Middle frontal gyrus (tissue), 1 donor: ENCODE measurements at regions not wholly inside any gene's neighbourhood (a gene's known extent, or its start where the extent isn't known, plus 50 kb on each side); places are given as distances from the start of the nearest gene placed in this dataset.

Source experiments
- DNase-seq: peaks from one replicate; pipeline ENCODE4 v3.0.0-alpha.2; 2015; ENCODE audit warnings: low spot score; ENCODE audit errors: extremely low spot score

DNA sequence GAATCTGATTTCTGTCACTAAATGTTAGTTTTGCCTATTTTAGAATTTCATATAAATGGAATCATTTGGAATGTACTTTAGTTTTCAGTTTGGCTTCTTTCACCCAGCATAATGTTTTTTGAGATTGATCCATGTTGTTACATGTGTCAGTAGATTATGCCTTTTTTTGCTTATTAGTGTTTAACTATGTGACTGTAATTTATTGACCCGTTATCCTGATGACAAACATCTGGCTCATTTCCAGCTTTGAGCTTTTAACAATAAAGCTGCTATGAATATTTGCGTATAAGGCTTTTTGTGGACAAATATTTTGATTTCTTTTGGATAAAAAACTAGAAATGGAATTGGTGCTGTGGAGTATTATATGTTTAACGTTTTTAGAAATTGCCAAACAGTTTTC, 254.5 kb upstream of the CFAP20DC start:
- DNase-seq, result no peak

DNA sequence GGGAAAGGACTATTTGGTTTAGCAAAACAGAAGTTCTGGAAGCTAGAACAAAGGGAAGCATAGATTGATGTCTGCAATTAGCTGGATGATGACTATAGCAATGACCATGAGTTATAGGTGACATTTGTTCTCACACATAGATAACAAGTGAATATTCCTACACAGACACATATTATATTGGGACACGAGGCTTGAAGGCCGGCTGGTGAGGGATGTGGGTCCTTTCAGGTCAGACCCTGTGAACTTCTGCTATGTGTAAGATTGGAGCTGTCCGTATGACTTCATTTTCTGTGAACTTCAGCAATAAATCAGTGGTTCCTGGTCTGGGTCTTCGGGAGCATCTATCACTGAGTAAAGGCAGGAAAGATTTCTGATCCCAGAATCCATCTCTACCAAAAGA, 253.6 kb upstream of the CFAP20DC start:
- DNase-seq, result no peak

DNA sequence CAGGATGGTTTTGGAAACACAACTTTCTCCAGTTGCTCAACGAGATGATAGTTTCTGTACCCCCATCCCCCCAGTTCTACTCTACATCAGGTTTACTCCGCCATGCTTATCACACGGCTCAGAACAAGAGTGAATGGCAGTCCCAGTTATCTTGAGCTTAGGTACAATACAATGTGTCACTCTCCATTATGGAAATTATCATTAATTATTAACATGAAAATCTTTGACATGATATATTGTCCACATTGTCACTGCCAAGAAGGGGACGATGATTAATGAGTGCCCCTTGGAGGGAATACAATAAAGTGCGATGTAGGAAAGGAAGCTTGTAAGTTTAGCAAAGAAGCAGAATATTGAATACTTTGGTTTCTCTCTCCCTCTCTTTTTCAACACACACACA, 252.6 kb upstream of the CFAP20DC start:
- DNase-seq, result no peak

DNA sequence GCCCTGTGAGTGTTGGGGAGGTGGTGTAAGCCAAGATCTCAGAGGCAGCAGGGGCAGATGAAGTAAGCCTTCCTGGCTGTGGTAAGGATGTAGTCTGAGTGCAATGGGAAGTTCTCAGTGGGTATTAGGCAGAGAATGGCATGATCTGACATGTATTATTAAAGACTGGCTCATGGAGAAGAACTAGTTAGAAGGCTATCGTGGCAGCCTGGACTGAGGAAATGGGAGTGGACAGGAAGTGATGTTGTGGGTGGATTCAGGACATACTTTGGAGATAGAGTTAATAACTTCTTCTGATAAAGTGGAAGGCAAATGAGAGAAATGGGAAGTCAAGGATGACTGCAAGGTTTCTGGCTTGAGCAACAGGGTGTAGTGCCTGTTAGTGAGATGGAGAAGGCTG, 250.9 kb upstream of the CFAP20DC start:
- no peak for DNase-seq

DNA sequence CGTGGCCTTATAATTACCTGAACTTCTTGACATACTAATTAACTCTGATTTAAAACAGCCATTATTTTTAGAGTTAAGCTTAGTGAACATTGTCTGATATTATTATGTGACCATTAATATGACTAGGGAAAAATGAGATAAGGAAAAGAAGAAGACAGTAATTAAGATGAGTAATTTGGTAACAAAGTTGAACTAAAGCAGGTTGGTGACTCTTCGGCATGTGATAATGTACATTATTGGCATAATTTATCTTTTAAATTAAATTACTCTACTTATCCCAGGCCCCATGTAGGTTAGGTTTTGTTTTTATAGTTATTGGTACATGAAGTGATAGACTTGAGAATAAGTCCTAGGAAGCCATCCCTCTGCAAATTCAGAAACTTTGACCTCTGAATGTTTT, 249.7 kb upstream of the CFAP20DC start:
- no peak for DNase-seq

DNA sequence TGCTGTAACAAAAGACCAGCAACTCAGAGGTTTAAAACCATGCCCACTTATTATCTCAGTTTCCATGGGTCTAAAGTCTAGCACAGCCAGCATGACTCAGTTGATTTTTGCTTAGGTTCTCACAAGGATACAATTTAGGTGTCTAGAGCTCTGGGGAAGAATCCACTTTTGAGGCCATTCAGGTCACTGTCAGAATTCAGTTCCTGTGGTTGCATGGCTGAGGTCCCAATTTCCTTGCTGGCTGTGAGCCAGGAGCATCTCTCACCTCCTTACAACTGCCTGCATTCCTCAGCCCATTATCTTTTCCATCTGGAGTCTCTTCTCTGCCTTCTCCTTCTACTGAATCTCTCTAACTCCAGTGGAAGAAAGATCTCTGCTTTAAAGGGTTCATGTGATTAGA, 240.5 kb upstream of the CFAP20DC start:
- DNase-seq, result no peak

DNA sequence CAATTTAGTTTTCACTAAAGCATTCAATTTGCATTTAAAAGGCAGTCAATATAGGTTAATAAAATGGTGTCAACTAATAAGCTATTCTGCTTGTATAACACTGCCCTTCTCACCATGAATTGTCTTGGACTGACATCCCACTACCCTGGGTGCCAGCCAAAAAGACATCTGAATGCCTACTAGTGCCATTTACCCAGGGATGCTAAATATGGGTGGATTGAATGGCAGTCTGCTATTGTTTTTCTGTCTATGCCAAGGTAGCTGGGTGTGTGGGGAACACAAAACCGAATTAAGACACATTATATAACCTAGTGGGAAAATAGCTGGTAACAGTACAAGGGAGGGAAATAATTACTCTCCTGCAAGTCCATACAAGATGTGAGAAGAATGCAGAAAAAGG, 240.0 kb upstream of the CFAP20DC start:
- DNase-seq, result no peak

DNA sequence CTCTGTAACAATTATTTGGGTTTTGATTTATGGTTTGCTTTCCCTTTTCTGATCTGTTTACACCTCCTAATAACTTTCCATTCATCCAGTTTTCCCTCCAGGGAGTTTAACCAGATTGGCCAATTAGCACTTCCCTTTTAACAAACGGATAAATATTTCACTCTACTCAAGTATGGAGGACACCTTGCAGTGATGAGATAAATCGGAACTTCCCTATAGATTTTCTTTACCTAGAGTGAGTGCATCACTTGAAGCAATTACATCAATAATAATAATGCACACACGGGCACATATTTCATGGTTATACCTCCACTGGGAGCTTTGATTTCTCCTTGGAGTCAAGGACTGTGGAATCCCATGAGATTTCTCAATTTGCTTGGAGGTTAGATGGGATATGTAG, 239.1 kb upstream of the CFAP20DC start:
- no peak for DNase-seq

DNA sequence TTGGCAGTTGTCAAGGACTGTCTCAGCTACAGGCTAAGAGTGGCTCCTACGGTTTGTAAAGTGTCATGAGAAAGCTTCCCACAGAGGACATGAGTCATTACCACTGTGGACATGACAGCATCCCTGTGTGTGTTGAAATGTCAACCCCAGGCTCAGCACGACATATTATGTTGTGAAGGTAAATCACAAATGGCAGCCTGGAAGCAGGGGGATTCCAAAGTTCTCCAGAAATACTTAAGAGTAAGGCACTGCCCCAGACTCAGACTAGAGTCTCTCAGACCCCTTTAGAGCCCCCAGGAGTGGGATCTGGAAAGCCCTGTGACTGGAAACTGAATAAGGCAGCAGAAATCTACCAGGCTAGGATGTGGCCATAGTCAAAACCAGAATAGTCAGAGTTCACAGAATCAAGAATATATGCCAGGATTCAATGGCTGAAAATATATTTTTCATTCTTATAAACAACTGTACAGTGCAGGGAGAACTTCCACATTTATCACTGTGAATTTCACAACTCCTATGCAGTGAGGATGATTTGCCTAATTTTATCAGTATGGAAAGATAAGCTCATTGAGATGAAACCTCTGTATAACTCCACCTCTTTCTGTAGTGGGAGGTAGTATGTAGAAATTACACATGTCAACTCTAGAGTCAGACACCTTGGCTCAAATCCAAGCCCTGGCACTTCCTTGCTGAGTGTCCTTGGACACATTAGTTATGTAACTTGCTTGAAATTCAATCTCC, 237.1 kb upstream of the CFAP20DC start:
- no peak for DNase-seq

DNA sequence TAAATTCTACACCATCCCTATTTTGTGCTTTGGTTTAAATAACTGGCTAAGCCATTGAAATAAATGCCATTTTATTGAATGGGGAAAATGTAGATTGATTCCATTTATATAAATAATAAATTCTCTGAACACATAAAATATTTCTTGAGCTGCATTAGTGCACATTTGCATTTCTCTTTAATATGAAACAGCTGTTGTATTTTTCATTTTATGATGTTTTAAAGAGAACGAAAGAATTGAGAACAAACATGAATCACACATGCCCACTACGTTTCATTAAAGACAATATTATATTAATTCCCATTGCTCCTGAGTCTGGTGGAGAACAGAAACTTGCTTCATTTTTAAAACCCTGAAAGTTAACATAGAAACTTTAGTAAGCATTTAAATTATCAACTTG, 235.7 kb upstream of the CFAP20DC start:
- DNase-seq, result no peak

DNA sequence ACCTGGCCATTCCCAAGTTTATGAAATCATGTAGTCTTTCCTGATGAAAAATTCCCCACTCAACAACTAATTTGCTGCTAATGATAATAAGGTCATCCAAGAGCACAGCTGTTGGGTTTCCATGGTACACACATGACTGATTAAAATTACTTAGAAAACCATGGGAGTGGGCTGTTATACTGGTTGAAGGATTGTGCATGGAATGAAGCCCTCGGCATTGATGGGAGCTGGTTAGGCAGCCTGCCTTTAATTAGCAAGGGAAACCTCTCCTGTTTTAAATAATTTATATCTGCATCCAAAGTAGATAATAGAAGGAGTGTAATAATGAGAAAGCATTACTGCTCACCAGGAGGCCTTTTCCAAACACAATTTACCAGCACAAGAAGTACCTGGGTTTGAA, 235.1 kb upstream of the CFAP20DC start:
- DNase-seq, result no peak

DNA sequence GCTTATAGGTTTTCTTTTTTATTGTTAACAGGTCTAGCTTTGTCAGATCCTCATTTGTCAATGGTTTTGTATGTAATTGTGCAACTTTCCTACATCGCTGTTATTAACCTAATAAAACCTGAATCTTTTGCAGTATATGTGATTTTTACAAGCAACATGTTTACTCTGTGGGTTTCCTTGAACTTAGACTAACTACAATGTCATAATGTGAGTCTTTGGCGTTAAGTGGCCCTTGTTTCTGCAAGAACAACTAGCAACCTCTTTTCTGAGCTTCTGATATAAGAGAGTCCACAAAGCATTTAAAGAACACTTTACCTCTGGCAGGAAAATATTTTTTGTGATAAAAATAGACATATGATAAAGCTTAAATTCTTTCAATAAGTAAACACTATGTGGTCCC, 230.3 kb upstream of the CFAP20DC start:
- DNase-seq, result no peak

DNA sequence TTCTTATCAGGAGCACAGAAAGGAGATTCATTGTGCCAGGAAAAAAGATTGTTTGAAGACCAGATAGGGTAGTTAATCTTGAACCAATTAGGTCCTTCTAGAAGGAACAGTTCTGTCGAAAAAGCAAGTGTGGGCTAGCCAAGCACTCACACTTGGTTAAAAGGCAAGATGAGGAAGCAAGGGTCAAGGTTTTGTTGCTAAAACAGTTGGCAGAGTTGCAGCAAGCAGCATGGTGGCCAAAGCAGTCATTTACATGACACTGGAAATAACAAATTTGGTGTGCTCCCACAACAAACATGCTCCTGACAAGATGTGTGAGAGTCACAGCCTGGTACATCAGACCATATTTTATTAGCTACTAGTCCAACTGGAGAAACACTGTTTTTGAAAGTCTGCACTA, 228.0 kb upstream of the CFAP20DC start:
- DNase-seq, result no peak

DNA sequence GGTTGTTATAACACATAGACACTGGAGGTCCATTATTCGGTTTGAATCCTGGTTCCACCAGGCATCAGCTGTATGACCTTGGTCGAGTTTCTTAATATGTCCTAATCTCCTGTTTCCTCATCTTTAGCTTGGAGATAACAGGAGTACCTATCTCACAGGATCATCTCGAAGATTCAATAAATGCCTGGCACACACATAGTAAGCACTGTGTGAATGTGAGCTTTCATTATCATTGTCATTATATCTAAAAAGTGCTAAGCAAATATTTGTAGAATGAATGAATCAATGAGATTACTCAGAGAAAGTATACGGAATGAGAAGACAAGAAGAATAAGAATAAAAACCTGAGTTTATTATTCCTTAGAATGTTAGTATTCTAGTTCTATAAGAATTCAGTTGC, 227.4 kb upstream of the CFAP20DC start:
- DNase-seq, result no peak

DNA sequence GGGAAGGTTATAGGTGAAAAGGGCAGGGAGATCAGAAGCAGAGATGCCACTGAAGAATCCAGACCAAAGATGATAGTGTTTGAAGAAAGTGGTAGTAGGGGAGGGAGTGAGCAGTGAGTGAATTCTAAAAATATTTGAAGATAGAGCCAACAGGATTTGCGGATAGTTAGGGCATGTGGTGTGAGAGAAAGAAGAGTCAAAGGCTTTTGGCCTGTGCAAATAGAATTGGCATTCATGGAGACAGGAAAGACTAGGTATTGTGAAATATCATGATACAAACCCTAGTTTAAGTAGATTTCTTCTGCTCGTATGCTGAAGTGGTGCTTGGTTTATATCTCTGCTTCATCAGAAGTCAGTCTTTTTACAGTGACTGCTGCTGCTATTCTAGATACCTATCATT, 224.2 kb upstream of the CFAP20DC start:
- DNase-seq, result no peak

DNA sequence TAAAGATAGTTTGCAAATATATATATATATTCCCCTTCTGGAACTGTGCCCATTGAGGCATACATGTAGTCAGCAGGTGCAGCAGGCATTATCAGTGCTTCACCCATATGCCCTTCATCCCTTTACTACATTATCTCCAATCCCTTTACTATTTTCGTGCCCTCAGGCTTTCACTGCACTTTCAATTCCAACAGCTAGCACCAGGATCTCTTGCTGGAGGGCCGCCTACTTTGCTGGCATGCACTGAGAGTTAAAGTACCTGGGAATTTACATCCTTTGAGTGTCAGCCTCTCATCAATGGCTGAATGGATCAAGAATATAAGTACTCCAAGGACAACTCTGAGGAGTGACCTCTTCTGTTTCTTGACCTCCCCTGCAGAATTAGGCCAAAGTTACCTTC, 222.1 kb upstream of the CFAP20DC start:
- no peak for DNase-seq

DNA sequence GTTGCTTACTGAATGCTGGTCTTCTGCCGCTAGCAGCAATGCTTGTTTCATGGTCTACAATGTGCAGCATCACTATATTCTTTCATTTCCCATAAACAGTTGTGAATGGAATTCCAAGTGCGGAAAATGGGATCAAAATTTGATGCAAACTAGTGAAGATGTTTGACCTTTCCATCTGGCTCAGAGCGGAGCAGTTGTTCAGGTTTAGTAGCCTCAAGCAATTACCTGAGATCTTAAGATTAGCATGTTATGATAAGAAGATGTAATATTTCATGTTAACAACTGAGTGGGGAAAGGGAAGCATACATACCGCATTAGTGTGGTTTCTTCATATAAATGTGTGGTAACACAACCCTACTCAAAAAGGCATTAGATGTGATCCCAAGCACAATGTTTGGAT, 221.1 kb upstream of the CFAP20DC start:
- no peak for DNase-seq

DNA sequence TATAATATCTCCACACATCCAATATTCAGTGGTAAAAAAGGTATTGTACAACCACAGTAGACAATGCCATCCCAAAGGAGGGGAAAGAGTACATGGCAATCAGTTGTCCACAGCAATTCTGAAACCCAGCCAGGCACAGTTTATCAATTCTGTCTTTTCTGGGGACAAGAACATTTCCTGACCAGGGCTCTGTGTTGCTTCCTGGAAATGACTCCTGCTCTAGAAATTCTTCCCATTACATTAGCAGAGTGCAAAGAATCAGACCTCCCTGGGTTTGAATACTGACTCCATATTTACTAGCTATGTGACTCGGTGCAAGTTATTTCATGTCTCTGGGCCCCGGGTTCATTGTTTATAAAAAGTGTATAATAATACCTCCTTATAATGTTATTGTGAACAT, 220.4 kb upstream of the CFAP20DC start:
- no peak for DNase-seq

DNA sequence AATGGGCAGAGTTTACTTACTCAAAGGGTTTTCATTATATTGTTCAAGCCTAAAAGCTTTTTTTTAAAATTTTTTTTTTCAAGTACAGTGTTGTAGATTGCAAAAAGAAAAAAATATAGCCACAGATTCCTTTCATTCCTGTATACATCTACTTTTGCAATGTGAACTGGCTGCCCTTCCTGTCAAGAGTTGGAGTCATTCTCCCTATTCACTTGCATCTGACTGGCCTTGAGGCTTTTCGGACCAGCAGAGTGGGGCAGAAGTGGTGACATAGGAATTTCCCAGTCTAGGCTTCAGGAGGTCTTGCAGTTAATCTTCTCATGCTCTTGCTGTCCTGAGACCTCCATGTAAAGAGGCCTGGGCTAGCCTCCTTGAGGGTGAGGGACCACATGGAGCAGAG, 218.3 kb upstream of the CFAP20DC start:
- no peak for DNase-seq

DNA sequence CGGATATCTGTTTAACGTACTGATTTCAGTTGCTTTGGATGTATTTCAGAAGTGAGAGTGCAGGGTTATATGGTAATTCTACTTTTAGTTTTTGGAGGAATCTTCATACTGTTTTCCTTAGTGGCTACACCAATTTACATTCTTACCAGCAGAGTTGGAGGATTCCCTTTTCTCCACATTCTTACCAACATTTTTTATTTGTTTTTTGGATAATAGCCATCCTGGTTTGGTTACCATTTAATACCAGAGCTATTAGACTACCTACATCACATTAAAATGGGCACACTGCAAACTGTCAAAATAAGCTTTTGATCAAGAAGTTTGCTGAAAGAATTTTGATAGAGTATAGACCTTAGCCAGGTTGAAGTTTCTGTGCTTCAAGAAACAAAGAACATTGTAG, 217.2 kb upstream of the CFAP20DC start:
- no peak for DNase-seq

DNA sequence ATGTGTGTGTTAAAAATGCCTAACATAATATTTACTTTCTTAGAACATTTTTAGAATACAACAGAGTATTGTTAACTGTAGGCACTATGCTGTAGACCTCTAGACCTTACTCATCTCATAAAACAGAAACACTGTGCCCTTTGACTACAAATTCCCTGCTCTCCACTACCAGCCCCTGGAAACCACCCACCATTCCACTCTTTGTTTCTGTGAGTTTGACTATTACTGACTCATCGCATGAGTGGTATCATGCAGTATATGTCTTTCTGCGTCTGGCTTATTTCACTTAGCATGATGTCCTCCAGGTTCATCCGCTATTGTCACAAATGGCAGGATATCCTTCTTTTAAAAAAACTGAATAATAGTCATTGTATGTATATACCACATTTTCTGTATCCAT, 216.7 kb upstream of the CFAP20DC start:
- no peak for DNase-seq

DNA sequence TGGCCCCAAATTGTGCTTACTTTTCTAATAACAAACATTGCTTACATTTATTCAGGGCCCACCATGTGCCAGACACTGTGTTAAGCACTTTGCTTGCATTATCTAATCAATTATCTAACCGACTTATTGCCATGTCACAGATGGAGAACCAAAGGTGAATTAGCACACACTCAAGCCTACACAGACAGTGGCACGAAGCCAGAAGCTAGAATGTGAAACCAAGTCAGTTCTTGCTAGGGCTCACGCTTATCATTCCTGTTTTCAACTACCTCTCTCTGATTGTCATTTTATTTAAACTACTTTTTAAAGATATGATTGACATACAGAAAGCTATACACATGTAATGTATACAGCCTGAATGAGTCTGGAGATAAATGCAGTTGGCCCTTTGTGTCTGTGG, 215.7 kb upstream of the CFAP20DC start:
- DNase-seq, result no peak

DNA sequence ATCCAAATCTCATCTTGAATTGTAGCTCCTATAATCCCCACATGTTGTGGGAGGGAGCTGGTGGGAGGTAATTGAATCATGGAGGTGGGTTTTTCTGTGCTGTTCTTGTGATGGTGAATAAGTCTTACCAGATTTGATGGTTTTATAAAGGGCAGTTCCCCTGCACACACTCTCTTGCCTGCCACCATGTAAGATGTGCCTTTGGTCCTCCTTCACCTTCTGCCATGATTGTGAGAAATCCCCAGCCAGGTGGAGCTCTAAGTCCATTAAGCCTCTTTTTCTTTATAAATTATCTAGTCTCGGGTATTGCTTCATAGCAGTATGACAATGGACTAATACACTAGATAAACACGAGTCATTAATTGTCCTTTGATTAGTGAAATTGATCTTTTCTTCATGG, 214.5 kb upstream of the CFAP20DC start:
- DNase-seq, result no peak

DNA sequence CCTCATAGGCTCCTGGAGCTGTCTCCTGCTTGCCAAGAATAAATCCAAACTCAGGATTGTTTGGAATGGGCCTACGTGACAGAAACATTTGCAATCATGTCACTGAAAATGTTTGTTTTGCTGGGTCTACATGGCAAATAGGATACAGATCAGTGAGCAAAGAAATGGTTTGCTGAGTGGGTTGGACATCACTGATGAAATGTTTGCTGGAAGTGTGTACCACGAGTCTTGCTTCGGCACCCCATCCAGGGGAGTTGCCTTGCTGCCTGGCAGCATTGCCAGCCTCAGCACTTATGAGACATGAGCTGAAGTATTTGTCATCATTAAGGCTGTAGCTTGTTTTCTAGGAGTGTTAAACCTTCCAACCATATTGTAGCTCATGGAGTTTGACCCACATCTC, 213.3 kb upstream of the CFAP20DC start:
- no peak for DNase-seq
